ENCODE measurements at regions not wholly inside any gene's neighbourhood (a gene's known extent, or its start where the extent isn't known, plus 50 kb on each side); places are given as distances from the start of the nearest gene placed in this dataset.

DNA sequence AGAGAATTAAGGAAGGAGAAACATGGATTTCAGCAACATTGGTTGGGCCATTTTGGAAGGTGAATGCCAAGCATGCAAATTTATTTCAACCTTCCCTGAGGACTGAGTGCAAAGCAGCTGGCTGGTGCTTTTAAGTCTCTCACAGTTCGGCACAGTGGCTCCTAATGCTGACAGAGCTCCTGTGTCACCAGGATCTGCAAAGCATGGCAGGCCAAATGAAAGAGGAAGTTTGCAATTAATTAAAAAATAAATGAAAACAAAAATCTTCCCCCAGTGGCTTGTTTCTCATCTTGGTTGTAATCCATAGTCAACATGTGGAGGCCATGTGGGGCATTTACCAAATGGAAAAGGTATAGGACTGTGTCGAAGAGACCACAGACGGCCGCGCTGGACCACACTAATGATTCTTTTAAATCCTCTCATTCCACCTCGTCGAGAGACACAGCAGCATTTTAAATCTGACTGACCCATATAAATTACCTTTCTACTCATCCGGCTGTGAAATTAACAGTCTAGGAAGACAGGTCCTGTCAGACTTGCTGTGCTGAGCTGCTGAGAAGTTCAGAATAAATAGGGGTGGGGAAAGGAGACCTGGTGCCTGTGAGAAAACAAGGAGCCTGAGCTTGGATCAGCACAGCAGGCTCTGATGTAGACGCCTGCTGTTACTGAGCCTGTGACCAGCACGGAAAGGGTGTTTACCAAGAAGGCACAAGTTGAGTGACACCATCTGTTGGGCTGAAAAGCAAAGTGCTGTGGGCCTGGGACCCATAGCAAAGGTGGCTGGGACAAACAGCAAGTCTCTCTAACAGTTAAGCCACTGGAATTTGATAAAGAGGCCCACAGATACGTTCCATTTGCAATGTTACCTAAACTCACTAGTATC, 136.0 kb upstream of the COL1A2 start:
- TF ChIP-seq, protein P1, sequence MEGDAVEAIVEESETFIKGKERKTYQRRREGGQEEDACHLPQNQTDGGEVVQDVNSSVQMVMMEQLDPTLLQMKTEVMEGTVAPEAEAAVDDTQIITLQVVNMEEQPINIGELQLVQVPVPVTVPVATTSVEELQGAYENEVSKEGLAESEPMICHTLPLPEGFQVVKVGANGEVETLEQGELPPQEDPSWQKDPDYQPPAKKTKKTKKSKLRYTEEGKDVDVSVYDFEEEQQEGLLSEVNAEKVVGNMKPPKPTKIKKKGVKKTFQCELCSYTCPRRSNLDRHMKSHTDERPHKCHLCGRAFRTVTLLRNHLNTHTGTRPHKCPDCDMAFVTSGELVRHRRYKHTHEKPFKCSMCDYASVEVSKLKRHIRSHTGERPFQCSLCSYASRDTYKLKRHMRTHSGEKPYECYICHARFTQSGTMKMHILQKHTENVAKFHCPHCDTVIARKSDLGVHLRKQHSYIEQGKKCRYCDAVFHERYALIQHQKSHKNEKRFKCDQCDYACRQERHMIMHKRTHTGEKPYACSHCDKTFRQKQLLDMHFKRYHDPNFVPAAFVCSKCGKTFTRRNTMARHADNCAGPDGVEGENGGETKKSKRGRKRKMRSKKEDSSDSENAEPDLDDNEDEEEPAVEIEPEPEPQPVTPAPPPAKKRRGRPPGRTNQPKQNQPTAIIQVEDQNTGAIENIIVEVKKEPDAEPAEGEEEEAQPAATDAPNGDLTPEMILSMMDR (IDR thresholded peaks at IDR 0.05), result no peak
- no peaks in the 10 kb centered on the region for H3K36me3 ChIP-seq
- H3K4me1 ChIP-seq, result no peaks in the 10 kb centered on the region
- DNase-seq, result no peak
- no peaks in the 10 kb centered on the region for H3K9me3 ChIP-seq
- H3K4me3 ChIP-seq, result no peak overlapping the region
- H3K9ac ChIP-seq (ENCODE audit: low read depth in 2 of 2, low read length in 2 of 2), result no peak overlapping the region
- intact Hi-C loops (cut with DNase I), result no loop called here
- no peak overlapping the region for H3K27ac ChIP-seq
- H3K27me3 ChIP-seq, result no peaks in the 10 kb centered on the region

DNA sequence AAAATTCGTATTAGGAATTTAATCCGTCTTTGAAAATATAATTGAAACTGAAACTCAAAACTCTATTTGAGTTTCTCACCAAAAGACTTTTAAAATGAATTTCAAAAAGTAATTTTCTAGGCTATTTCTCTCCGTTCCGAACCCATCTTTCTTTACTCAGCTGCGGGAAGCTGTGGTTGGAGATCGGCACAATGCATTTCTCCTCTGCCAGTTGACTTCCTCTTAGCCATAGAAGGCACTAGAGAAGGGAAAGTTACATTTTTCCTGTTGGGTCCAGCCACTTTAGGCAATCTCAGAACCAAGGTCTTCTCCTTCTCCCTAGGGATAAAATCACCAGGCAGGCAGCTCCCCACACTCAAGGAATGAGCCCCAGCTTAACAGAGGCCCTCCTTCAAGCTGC, 133.6 kb upstream of the COL1A2 start:
- no peaks in the 10 kb centered on the region for H3K4me1 ChIP-seq
- H3K9ac ChIP-seq (ENCODE audit: low read depth in 2 of 2, low read length in 2 of 2), result no peak overlapping the region
- DNase-seq, result no peak
- H3K36me3 ChIP-seq, result no peaks in the 10 kb centered on the region
- TF ChIP-seq, protein P1 (IDR thresholded peaks at IDR 0.05), result no peak
- no peaks in the 10 kb centered on the region for H3K27me3 ChIP-seq
- H3K27ac ChIP-seq, result no peak overlapping the region
- no peaks in the 10 kb centered on the region for H3K9me3 ChIP-seq
- intact Hi-C loops (cut with DNase I), result no loop called here
- H3K4me3 ChIP-seq, result no peak overlapping the region

DNA sequence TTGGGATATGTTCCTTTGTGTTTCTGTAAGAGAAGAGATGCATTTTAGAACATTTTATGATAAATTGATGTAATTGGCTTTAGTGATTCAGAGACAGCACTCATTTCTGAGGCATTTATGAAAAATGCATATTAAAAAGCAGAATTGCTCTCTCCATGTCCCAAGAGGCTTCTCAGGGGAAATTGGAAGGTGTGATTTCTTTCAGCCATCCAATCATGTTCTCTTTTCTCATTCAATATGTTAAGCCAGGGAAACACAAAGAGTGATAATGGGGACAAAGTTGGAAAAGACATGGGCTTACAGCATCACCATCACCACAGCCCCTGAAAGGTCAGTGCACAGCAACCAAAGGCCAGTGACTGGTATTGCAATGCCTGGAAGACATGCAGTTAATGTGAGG, 129.9 kb upstream of the COL1A2 start:
- intact Hi-C loops (cut with DNase I), result no loop called here
- Histone ChIP-seq H3K27ac (no peak overlapping the region), H3K9ac (ENCODE audit: low read depth in 2 of 2, low read length in 2 of 2) (no peak overlapping the region), H3K9me3 (no peaks in the 10 kb centered on the region), H3K4me1 (no peaks in the 10 kb centered on the region), H3K27me3 (no peaks in the 10 kb centered on the region), H3K36me3 (no peaks in the 10 kb centered on the region), H3K4me3 (no peak overlapping the region)
- TF ChIP-seq, protein P1 (IDR thresholded peaks at IDR 0.05), result no peak
- DNase-seq, result no peak

DNA sequence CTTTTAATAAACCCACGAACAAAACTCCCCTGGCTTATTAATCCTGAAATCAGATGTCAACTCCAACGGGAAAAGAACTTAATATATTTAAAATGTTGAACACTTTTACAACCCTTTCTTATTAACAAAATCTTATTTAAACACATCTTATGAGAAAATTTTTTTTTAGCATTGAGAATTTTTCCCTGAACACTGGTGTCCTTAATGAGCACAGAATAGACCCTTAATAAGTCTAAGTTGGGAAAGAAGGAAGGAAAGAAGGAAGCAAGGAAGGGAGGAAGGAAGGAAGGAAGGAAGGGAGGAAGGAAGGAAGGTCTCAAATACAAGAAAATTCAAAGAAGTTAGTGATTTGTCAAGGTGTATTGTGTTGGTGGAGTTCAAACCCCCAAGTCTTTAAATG, 129.2 kb upstream of the COL1A2 start:
- H3K9me3 ChIP-seq, result no peaks in the 10 kb centered on the region
- TF ChIP-seq, protein P1 (IDR thresholded peaks at IDR 0.05), result no peak
- no peaks in the 10 kb centered on the region for H3K36me3 ChIP-seq
- no peaks in the 10 kb centered on the region for H3K4me1 ChIP-seq
- no peaks in the 10 kb centered on the region for H3K27me3 ChIP-seq
- intact Hi-C loops (cut with DNase I), result no loop called here
- no peak for DNase-seq
- H3K27ac ChIP-seq, result no peak overlapping the region
- H3K9ac ChIP-seq (ENCODE audit: low read depth in 2 of 2, low read length in 2 of 2), result no peak overlapping the region
- no peak overlapping the region for H3K4me3 ChIP-seq

DNA sequence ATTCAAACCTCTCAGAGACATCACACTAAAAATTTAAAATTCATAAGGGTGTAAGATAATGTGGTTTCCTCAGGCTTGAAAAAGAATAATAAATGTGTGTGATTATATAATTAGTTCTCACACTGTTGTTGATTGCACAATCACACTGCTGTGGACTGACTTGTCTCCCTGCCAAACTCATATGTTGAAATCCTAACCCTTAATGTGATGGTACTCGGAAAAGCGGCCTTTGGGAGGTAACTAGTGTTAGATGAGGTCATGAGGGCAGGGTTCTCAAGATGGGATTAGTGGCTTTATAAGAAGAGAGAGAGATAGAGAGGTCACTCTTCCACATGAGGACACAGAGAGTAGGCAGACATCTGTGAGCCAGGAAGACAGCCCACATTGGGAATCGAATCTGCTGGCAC, 128.5 kb upstream of the COL1A2 start:
- H3K4me3 ChIP-seq, result no peak overlapping the region
- H3K27ac ChIP-seq, result no peak overlapping the region
- no peaks in the 10 kb centered on the region for H3K4me1 ChIP-seq
- no peaks in the 10 kb centered on the region for H3K36me3 ChIP-seq
- intact Hi-C loops (cut with DNase I), result no loop called here
- H3K9me3 ChIP-seq, result no peaks in the 10 kb centered on the region
- TF ChIP-seq, protein P1 (IDR thresholded peaks at IDR 0.05), result no peak
- H3K27me3 ChIP-seq, result no peaks in the 10 kb centered on the region
- H3K9ac ChIP-seq (ENCODE audit: low read depth in 2 of 2, low read length in 2 of 2), result no peak overlapping the region
- DNase-seq, result peak; percentile 19

All from colonic mucosa (tissue), 4 donors.